ENCODE measurements at regions not wholly inside any gene's neighbourhood (a gene's known extent, or its start where the extent isn't known, plus 50 kb on each side); places are given as distances from the start of the nearest gene placed in this dataset.

DNA sequence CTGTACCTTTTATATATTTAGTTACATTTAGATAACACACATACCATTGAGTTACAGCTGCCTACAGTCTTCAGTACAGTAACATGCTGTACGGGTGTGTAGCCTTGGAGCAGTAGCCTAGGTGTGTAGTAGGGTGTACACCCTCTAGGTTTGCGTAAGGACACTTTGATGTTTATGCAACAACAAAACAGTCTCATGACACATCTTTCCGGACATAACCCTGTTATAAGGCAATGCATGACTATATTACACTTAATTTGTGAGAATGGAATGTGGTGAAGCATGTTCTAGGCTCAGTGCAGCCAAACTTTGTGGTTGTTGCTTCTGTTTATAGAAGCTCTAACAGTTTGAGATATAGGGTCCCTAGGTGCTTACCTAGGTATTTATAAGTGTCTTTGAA lies 65.4 kb downstream of the SPRY1 start:
- TF ChIP-seq CTCF (IDR thresholded peaks at IDR 0.05) (no peak), NFYB (CRISPR knock-in tag; conservative IDR thresholded peaks at IDR 0.05; ENCODE audit: low read depth) (no peak), USF2 (CRISPR knock-in tag; IDR thresholded peaks at IDR 0.05) (no peak)
- TF ChIP-seq, protein P1, sequence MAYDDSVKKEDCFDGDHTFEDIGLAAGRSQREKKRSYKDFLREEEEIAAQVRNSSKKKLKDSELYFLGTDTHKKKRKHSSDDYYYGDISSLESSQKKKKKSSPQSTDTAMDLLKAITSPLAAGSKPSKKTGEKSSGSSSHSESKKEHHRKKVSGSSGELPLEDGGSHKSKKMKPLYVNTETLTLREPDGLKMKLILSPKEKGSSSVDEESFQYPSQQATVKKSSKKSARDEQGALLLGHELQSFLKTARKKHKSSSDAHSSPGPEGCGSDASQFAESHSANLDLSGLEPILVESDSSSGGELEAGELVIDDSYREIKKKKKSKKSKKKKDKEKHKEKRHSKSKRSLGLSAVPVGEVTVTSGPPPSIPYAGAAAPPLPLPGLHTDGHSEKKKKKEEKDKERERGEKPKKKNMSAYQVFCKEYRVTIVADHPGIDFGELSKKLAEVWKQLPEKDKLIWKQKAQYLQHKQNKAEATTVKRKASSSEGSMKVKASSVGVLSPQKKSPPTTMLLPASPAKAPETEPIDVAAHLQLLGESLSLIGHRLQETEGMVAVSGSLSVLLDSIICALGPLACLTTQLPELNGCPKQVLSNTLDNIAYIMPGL (CRISPR knock-in tag; IDR thresholded peaks at IDR 0.05) = no peak

All from WTC11 (cell line).